D721Med (cell line): ENCODE measurements at regions not wholly inside any gene's neighbourhood (a gene's known extent, or its start where the extent isn't known, plus 50 kb on each side); places are given as distances from the start of the nearest gene placed in this dataset.

Experiments
- DNase-seq: peaks from one replicate; pipeline ENCODE4 v3.0.0; 2011; ENCODE audit warnings: low spot score; ENCODE audit not compliant: insufficient read length
- FAIRE-seq: peaks from 2 replicates; lab custom pipeline; 2011; peaks lifted over from hg19 to GRCh38; lab: Jason Lieb, UNC
- TF ChIP-seq, protein P1 (sequence below): IDR thresholded peaks from 2 replicates; pipeline ENCODE4 v1.5.1; 2012; ENCODE audit warnings: mild to moderate bottlenecking, control low read depth; ENCODE audit not compliant: insufficient read depth; ENCODE audit errors: missing control alignments

GRCh38 chr18:47507651-47508050 lies 256.2 kb upstream of the SKOR2 start:
- FAIRE-seq: no peak
- TF ChIP-seq, protein P1, sequence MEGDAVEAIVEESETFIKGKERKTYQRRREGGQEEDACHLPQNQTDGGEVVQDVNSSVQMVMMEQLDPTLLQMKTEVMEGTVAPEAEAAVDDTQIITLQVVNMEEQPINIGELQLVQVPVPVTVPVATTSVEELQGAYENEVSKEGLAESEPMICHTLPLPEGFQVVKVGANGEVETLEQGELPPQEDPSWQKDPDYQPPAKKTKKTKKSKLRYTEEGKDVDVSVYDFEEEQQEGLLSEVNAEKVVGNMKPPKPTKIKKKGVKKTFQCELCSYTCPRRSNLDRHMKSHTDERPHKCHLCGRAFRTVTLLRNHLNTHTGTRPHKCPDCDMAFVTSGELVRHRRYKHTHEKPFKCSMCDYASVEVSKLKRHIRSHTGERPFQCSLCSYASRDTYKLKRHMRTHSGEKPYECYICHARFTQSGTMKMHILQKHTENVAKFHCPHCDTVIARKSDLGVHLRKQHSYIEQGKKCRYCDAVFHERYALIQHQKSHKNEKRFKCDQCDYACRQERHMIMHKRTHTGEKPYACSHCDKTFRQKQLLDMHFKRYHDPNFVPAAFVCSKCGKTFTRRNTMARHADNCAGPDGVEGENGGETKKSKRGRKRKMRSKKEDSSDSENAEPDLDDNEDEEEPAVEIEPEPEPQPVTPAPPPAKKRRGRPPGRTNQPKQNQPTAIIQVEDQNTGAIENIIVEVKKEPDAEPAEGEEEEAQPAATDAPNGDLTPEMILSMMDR: no peak

DNA sequence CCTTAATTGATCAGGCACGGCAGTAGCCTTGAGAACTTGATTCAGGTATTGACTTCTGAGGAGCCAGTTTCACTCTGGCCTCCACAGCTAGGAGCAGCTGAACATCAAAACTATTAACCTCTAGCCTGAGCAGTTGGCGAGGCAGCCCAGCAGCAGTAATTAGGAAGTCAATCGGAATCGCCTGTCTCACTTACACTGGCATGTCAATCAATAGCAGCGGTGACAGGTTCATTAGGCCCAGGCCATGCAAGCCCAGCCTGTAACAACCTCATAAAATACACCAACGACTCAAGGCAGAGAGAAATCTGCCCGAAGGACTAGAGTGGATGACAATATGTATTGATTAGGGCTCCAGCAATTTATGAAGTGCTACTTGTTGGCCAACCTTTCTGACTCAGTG lies 255.4 kb upstream of the SKOR2 start:
- DNase-seq (no peak), FAIRE-seq (no peak)
- TF ChIP-seq, protein P1: no peak

More at GRCh38 chr18:47507651-47508050, 256.2 kb upstream of the SKOR2 start:
- DNase-seq: no peak

DNA sequence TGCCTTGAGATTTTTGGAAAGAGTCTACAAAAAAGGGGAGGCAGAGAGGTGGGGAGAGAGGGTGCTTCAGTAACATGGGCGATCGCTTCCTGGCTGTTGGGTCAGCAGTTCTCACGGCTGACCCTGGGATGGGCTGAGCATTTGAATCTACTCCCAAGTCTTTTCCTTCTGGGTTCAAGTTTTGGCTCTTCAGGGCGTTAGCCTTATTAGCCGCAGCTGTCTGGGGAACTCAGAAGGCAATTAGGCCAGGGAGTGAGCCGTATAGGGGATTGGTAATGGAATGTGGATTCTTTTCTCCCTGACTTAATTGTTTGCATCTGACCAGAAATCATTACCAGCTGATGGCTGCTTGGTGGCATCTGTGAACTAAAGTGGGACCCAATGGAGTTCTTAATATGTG lies 250.5 kb upstream of the SKOR2 start:
- FAIRE-seq (no peak), DNase-seq (no peak)
- TF ChIP-seq, protein P1: no peak

DNA sequence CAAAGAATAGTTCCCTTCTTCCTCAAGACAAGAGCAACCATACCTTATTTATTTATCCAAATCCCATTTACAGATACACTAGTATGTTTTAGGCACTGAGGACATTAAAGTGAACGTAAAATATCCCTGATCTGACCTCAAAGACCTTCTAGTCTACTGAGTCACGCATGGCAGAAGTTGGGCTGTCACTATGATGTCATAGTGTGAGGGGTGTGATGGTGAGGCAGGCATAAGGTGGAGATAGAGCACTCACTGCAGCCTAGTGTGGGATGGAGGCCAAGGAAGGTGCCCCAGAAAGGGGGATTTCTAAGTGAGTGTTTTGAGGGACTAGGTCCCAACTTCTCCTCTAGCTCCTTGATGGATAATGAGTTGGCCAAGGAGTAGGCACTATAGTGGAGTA lies 249.5 kb upstream of the SKOR2 start:
- TF ChIP-seq, protein P1: no peak
- FAIRE-seq (no peak), DNase-seq (no peak)

DNA sequence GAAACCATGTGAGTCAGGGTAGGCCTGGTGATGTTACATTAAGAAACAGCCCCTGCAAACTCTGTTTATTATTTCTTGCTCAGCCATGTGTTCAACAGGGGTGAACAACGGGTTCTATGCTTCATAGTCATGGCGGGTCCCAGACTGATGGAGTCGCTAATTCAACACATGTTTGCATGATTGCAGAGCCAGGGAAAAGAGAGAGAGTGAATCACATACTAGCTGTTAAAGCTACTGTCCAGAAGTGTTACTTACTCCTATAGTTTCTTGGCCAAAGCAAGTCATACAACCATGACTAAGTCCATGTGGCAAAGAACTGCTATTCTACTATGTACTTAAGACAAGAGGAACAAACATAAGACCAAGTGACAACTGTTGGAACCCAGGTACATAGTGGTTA lies 241.2 kb upstream of the SKOR2 start:
- no peak for FAIRE-seq
- TF ChIP-seq, protein P1: no peak
- no peak for DNase-seq

GRCh38 chr18:47490882-47491281 lies 239.4 kb upstream of the SKOR2 start:
- FAIRE-seq: no peak
- no peak for DNase-seq
- TF ChIP-seq, protein P1: no peak

DNA sequence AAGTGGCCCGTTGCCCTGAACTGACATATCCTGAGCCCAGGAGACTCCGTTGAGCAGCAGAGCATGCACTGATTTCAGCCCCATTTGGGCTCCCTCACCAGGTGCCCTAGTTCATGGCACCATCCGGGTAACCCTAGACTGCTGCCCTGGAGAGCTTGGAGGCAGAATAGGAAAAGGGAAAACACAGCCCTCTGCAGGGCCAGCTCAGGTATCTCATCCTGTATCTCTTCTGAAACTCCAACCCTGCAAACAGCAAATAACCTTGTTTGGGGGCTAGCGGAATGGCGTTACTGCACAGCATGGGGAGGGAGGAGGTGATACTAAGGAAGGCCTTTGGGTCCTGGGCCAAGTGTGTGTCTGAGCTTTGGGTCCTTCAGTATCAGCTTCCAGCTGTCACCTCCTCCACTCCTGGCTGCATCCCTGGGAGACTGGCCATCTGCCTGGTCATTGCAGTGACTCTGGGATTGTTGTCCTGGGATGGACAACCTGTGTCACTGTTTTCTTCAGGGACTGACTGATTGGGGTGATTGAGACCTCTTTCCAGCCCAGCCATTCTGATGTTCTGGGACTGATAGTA lies 233.8 kb upstream of the SKOR2 start:
- FAIRE-seq: no peak
- no peak for DNase-seq
- TF ChIP-seq, protein P1: no peak
